ENCODE measurements at regions not wholly inside any gene's neighbourhood (a gene's known extent, or its start where the extent isn't known, plus 50 kb on each side); places are given as distances from the start of the nearest gene placed in this dataset.

DNA sequence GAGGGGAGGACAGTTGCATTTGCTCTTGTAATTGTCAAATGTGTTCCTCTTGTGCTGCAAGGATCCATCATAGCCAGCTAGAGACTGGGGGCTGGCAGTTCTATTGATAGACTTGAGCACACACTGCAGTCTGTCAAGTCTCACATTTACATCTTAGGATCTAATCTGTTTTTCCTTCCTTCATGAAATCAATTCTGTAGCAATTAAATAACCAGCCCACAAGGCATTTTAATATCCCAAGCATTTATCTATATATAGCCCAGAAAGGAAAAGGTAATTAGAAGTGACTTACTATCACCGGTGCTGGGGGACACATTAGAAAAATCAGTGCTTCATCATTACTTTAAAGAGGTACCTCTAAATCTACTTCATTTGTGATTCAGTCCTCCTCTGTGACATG, 143.0 kb upstream of the STXBP5 start:
- H3K4me3 ChIP-seq (ENCODE audit: severe bottlenecking) = no peak overlapping the region
- H3K36me3 ChIP-seq (ENCODE audit: low read depth) = no peaks in the 10 kb centered on the region
- no peaks in the 10 kb centered on the region for H3K27me3 ChIP-seq (ENCODE audit: insufficient read depth, poor library complexity, severe bottlenecking)
- H3K27ac ChIP-seq (ENCODE audit: poor library complexity, severe bottlenecking) = no peak overlapping the region
- H3K4me1 ChIP-seq (ENCODE audit: insufficient read depth, poor library complexity, severe bottlenecking) = peaks cover 13% of the 10 kb centered on the region
- DNase-seq (ENCODE audit: low spot score) (no peak), ATAC-seq (ENCODE audit: low read depth) (no peak)
- TF ChIP-seq, protein P1, sequence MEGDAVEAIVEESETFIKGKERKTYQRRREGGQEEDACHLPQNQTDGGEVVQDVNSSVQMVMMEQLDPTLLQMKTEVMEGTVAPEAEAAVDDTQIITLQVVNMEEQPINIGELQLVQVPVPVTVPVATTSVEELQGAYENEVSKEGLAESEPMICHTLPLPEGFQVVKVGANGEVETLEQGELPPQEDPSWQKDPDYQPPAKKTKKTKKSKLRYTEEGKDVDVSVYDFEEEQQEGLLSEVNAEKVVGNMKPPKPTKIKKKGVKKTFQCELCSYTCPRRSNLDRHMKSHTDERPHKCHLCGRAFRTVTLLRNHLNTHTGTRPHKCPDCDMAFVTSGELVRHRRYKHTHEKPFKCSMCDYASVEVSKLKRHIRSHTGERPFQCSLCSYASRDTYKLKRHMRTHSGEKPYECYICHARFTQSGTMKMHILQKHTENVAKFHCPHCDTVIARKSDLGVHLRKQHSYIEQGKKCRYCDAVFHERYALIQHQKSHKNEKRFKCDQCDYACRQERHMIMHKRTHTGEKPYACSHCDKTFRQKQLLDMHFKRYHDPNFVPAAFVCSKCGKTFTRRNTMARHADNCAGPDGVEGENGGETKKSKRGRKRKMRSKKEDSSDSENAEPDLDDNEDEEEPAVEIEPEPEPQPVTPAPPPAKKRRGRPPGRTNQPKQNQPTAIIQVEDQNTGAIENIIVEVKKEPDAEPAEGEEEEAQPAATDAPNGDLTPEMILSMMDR (IDR thresholded peaks at IDR 0.05; ENCODE audit: poor library complexity, severe bottlenecking) = no peak
- no peaks in the 10 kb centered on the region for H3K9me3 ChIP-seq (ENCODE audit: severe bottlenecking)

- Histone ChIP-seq H3K27ac (ENCODE audit: poor library complexity, severe bottlenecking) (peak overlapping the region; percentile 31), H3K4me1 (ENCODE audit: insufficient read depth, poor library complexity, severe bottlenecking) (peaks cover 10% of the 10 kb centered on the region), H3K4me3 (ENCODE audit: severe bottlenecking) (no peak overlapping the region), H3K27me3 (ENCODE audit: insufficient read depth, poor library complexity, severe bottlenecking) (no peaks in the 10 kb centered on the region), H3K9me3 (ENCODE audit: severe bottlenecking) (no peaks in the 10 kb centered on the region), H3K36me3 (ENCODE audit: low read depth) (no peaks in the 10 kb centered on the region)
- DNase-seq (ENCODE audit: low spot score) = no peak
- ATAC-seq (ENCODE audit: low read depth) = peak; percentile 97
- TF ChIP-seq, protein P1 (IDR thresholded peaks at IDR 0.05; ENCODE audit: poor library complexity, severe bottlenecking) = no peak
Measured at GRCh38 chr6:147063469-147064031, 140.7 kb upstream of the STXBP5 start.

GRCh38 chr6:147065786-147066185, 138.4 kb upstream of the STXBP5 start:
- Histone ChIP-seq H3K4me1 (ENCODE audit: insufficient read depth, poor library complexity, severe bottlenecking) (peaks cover 8% of the 10 kb centered on the region), H3K36me3 (ENCODE audit: low read depth) (no peaks in the 10 kb centered on the region), H3K4me3 (ENCODE audit: severe bottlenecking) (no peak overlapping the region), H3K9me3 (ENCODE audit: severe bottlenecking) (no peaks in the 10 kb centered on the region), H3K27me3 (ENCODE audit: insufficient read depth, poor library complexity, severe bottlenecking) (no peaks in the 10 kb centered on the region), H3K27ac (ENCODE audit: poor library complexity, severe bottlenecking) (no peak overlapping the region)
- TF ChIP-seq, protein P1 (IDR thresholded peaks at IDR 0.05; ENCODE audit: poor library complexity, severe bottlenecking) = no peak
- DNase-seq (ENCODE audit: low spot score) = no peak
- ATAC-seq (ENCODE audit: low read depth) = no peak

DNA sequence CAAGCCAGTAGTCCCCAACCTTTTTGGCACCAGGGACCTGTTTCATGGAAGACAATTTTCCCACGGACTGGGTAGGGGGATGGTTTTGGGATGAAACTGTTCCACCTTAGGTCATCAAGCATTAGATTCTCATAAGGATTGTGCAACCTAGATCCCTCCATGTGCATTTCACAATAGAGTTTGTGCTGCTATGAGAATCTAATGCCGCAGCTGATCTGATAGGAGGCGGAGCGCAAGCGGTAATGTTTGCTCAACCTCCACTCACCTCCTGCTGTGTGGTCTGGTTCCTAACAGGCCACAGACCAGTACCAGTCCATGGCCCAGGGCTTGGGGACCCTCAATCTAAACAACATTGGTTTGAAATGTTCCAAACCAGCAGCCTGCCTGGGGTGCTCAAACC, 137.0 kb upstream of the STXBP5 start:
- no peak for ATAC-seq (ENCODE audit: low read depth)
- no peak overlapping the region for H3K27ac ChIP-seq (ENCODE audit: poor library complexity, severe bottlenecking)
- TF ChIP-seq, protein P1 (IDR thresholded peaks at IDR 0.05; ENCODE audit: poor library complexity, severe bottlenecking) = no peak
- no peaks in the 10 kb centered on the region for H3K9me3 ChIP-seq (ENCODE audit: severe bottlenecking)
- H3K4me3 ChIP-seq (ENCODE audit: severe bottlenecking) = no peak overlapping the region
- H3K27me3 ChIP-seq (ENCODE audit: insufficient read depth, poor library complexity, severe bottlenecking) = no peaks in the 10 kb centered on the region
- no peak for DNase-seq (ENCODE audit: low spot score)
- peaks cover 8% of the 10 kb centered on the region for H3K4me1 ChIP-seq (ENCODE audit: insufficient read depth, poor library complexity, severe bottlenecking)
- H3K36me3 ChIP-seq (ENCODE audit: low read depth) = no peaks in the 10 kb centered on the region

DNA sequence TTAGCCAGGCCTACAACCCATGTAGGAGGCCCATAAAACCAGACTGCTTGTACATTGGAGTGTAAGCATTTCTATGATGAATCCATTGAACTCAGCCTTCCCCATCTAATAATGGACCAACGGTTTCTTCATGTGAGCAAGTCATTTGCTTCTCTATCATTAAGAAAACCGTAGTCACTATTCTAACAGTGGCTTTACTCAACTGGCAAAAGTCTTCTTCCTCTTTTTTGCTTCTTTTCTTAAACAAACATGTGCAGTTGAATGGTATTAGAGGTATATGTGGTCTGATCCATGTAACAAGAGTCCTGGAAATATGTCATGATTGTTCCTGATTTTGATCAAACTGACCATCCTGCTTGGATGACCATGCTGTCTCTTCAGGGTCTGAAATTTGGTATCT, 132.4 kb upstream of the STXBP5 start:
- H3K9me3 ChIP-seq (ENCODE audit: severe bottlenecking) = no peaks in the 10 kb centered on the region
- DNase-seq (ENCODE audit: low spot score) = no peak
- TF ChIP-seq, protein P1 (IDR thresholded peaks at IDR 0.05; ENCODE audit: poor library complexity, severe bottlenecking) = no peak
- H3K4me1 ChIP-seq (ENCODE audit: insufficient read depth, poor library complexity, severe bottlenecking) = no peaks in the 10 kb centered on the region
- H3K4me3 ChIP-seq (ENCODE audit: severe bottlenecking) = no peak overlapping the region
- no peak overlapping the region for H3K27ac ChIP-seq (ENCODE audit: poor library complexity, severe bottlenecking)
- no peaks in the 10 kb centered on the region for H3K27me3 ChIP-seq (ENCODE audit: insufficient read depth, poor library complexity, severe bottlenecking)
- no peak for ATAC-seq (ENCODE audit: low read depth)
- H3K36me3 ChIP-seq (ENCODE audit: low read depth) = no peaks in the 10 kb centered on the region

All from RWPE2 (cell line).